Right lobe of liver (tissue), 6 donors: ENCODE measurements at regions not wholly inside any gene's neighbourhood (a gene's known extent, or its start where the extent isn't known, plus 50 kb on each side); places are given as distances from the start of the nearest gene placed in this dataset.
A peak's percentile ranks its signal among the peaks of the same experiment; 100 is the strongest.

Source experiments
- ATAC-seq, 4 donors: fragments of 200-7000 bp; cut with Tn5 transposase; one replicate each; pipeline ENCODE4 v1.9.1; 2020; ENCODE audit warnings: mild to moderate bottlenecking in 4 of 4, moderate library complexity in 4 of 4
- DNase-seq, 3 donors: peaks; one replicate each; pipeline ENCODE4 v3.0.0-alpha.2; 2020
- H3K27ac ChIP-seq, 3 donors: fragments of 200-600 bp; one replicate each; pipeline ENCODE4 v1.8.0; 2022
- H3K27me3 ChIP-seq, 2 donors: fragments of 200-600 bp; one replicate each; pipeline ENCODE4 v1.8.0; 2022
- H3K36me3 ChIP-seq, 4 donors: fragments of 200-600 bp; sonication (generic) in 1 of 4; one replicate each; pipeline versions ENCODE4 v1.5.1 to v1.8.0; 2017 to 2022; ENCODE audit warnings: control low read depth in 1 of 4
- H3K4me1 ChIP-seq, 4 donors: fragments of 200-600 bp; sonication (generic) in 1 of 4; one replicate each; pipeline versions ENCODE4 v1.5.1 to v1.8.0; 2017 to 2022; ENCODE audit warnings: control low read depth in 1 of 4
- H3K4me3 ChIP-seq, 3 donors: fragments of 200-600 bp; one replicate each; pipeline ENCODE4 v1.8.0; 2022
- H3K9me3 ChIP-seq, 4 donors: fragments of 200-600 bp; sonication (generic) in 1 of 4; one replicate each; pipeline versions ENCODE4 v1.5.1 to v1.8.0; 2017 to 2022; ENCODE audit warnings: control low read depth in 1 of 4
- CTCF ChIP-seq, 4 donors: fragments of 200-600 bp in 3 of 4; fragments of 450-650 bp in 1 of 4; IDR thresholded peaks; one replicate each; pipeline versions ENCODE4 v1.5.1 to v1.8.0; 2016 to 2022; ENCODE audit warnings: antibody characterized with exemption in 4 of 4, mild to moderate bottlenecking in 2 of 4
- POLR2A ChIP-seq: fragments of 450-650 bp; IDR thresholded peaks from one replicate; pipeline ENCODE4 v1.6.1; 2017; ENCODE audit warnings: antibody characterized with exemption, mild to moderate bottlenecking
- WGBS: methylation state at CpG from one replicate; pipeline ENCODE4 v1.1.6; 2018; ENCODE audit warnings: low coverage, low lambda C conversion rate; ENCODE audit not compliant: insufficient coverage; ENCODE audit errors: missing lambda C conversion rate; 5-methylcytosine and 5-hydroxymethylcytosine counted together
- intact Hi-C, 2 donors: fragments of 100-400 bp; cut with DNase I; formaldehyde crosslinking; loops; one replicate each; pipeline versions ENCODE4 v1.11.2 to v1.14.1; 2022
- donor health status: DM: no; HTN: yes; CAD: no.
- donor health status: DM: no; HTN: no; CAD: no.
- donor health status: DM: no; HTN: no; CAD: no.
- donor health status: DM: no; HTN: yes; CAD: no.
- donor health status: DM: no; HTN: yes; CAD: no.

GRCh38 chr11:119805663-119806062 is 76.7 kb upstream of the NECTIN1 start:
- Histone ChIP-seq H3K4me3 (no peak overlapping the region), H3K36me3 (no peaks in the 10 kb centered on the region), H3K9me3 (no peaks in the 10 kb centered on the region), H3K27me3 (no peaks in the 10 kb centered on the region), H3K4me1 (no peaks in the 10 kb centered on the region), H3K27ac (no peak overlapping the region)
- DNase-seq, result no peak
- intact Hi-C loops, result no loop called here
- TF ChIP-seq POLR2A (no peak), CTCF (IDR thresholded peaks at IDR 0.05) (no peak)
- no peak for ATAC-seq
- WGBS, result 75% methylated on average over 6 of the region's 8 CpGs

- H3K4me3 ChIP-seq, result no peak overlapping the region
- WGBS, result no CpG with 5 or more reads among the region's 5 CpGs
- intact Hi-C loops, result no loop called here
- TF ChIP-seq CTCF (IDR thresholded peaks at IDR 0.05) (no peak), POLR2A (no peak)
- H3K36me3 ChIP-seq, result no peaks in the 10 kb centered on the region
- no peak for DNase-seq
- H3K9me3 ChIP-seq, result no peaks in the 10 kb centered on the region
- no peaks in the 10 kb centered on the region for H3K4me1 ChIP-seq
- ATAC-seq, result no peak
- H3K27me3 ChIP-seq, result no peaks in the 10 kb centered on the region
- H3K27ac ChIP-seq, result no peak overlapping the region
These were observed 75.7 kb upstream of the NECTIN1 start for GRCh38 chr11:119804698-119805097.

- TF ChIP-seq CTCF (IDR thresholded peaks at IDR 0.05), result no peak
- no peak for TF ChIP-seq POLR2A
- DNase-seq (no peak), ATAC-seq (peak in 1 of 4 donors; percentile 25)
- Histone ChIP-seq H3K27me3 (no peaks in the 10 kb centered on the region), H3K4me3 (no peak overlapping the region), H3K36me3 (no peaks in the 10 kb centered on the region), H3K27ac (no peak overlapping the region), H3K4me1 (no peaks in the 10 kb centered on the region), H3K9me3 (no peaks in the 10 kb centered on the region)
- 80% methylated on average over 1 of the region's 6 CpGs for WGBS
- intact Hi-C loops, result no loop called here
These were observed 74.8 kb upstream of the NECTIN1 start for GRCh38 chr11:119803726-119804294.

GRCh38 chr11:119803139-119803538 is 74.1 kb upstream of the NECTIN1 start:
- WGBS, result no CpG with 5 or more reads among the region's 6 CpGs
- Histone ChIP-seq H3K36me3 (no peaks in the 10 kb centered on the region), H3K4me1 (no peaks in the 10 kb centered on the region), H3K9me3 (no peaks in the 10 kb centered on the region), H3K27me3 (no peaks in the 10 kb centered on the region), H3K27ac (no peak overlapping the region), H3K4me3 (no peak overlapping the region)
- no peak for DNase-seq
- intact Hi-C loops, result no loop called here
- no peak for TF ChIP-seq POLR2A
- no peak for ATAC-seq

- no peak for DNase-seq
- intact Hi-C loops, result no loop called here
- Histone ChIP-seq H3K9me3 (no peaks in the 10 kb centered on the region), H3K27ac (no peak overlapping the region), H3K4me1 (no peaks in the 10 kb centered on the region), H3K36me3 (no peaks in the 10 kb centered on the region), H3K27me3 (no peaks in the 10 kb centered on the region), H3K4me3 (no peak overlapping the region)
- no peak for ATAC-seq
- TF ChIP-seq CTCF (IDR thresholded peaks at IDR 0.05) (no peak), POLR2A (no peak)
- 57% methylated on average over 2 of the region's 5 CpGs for WGBS
These were observed 73.7 kb upstream of the NECTIN1 start for GRCh38 chr11:119802670-119803069.
